GM12878 (cell line): ENCODE measurements at regions not wholly inside any gene's neighbourhood (a gene's known extent, or its start where the extent isn't known, plus 50 kb on each side); places are given as distances from the start of the nearest gene placed in this dataset. TPM values are rescaled to one million over a fixed set of nuclear protein-coding genes. Genes with fewer than 3 reads are reported as not detected.
"Not testable (repeated sequence)": the region's sequence is repeated elsewhere in the genome, so short reads cannot be mapped to it uniquely, and the experiment has no call there.

Source experiments
- ATAC-seq: fragments of 200-7000 bp; cut with Tn5 transposase; 3 replicates; pipeline ENCODE4 v1.9.1; 2020; ENCODE audit warnings: mild to moderate bottlenecking, moderate library complexity
- BruUV-seq: library from RNA; stranded (reverse); fragments of 400-500 nt; replicated peaks from 2 replicates; lab custom pipeline; 2021; lab: Mats Ljungman, UMichigan
- CTCF ChIA-PET: fragments of 300-600 bp; sonication (Branson Sonifier 250); formaldehyde crosslinking; extraction: SDS; loops from one replicate; lab custom pipeline; 2021; ENCODE audit warnings: inconsistent platforms; lab: Yijun Ruan, JAX
- POLR2A ChIA-PET: fragments of 350-600 bp; formaldehyde crosslinking; extraction: SDS; loops from one replicate; lab custom pipeline; 2021; ENCODE audit warnings: inconsistent platforms; lab: Charles Lee
- RAD21 ChIA-PET: fragments of 300-600 bp; sonication (Branson Sonifier 250); formaldehyde crosslinking; loops from one replicate; lab custom pipeline; 2023; ENCODE audit warnings: antibody characterized with exemption; ENCODE audit not compliant: unreplicated experiment; lab: Charles Lee
- SMC1A ChIA-PET: fragments of 300-600 bp; sonication (Branson Sonifier 250); formaldehyde crosslinking; loops from one replicate; lab custom pipeline; 2023; ENCODE audit not compliant: unreplicated experiment, uncharacterized antibody; lab: Charles Lee
- DNase-seq: peaks from one replicate; pipeline ENCODE4 v3.0.0-alpha.2; 2011; ENCODE audit warnings: low read depth, low spot score
- FAIRE-seq: peaks from 3 replicates; lab custom pipeline; 2011; peaks lifted over from hg19 to GRCh38; lab: Jason Lieb, UNC
- H2AFZ ChIP-seq: 2 replicates; pipeline ENCODE4 v1.6.0; 2011; ENCODE audit warnings: low read depth, low read length, control low read depth; ENCODE audit not compliant: control insufficient read depth
- H3K27ac ChIP-seq: 2 replicates; pipeline ENCODE4 v1.5.1; 2011; ENCODE audit warnings: control low read depth; ENCODE audit not compliant: control insufficient read depth, insufficient read depth
- H3K27me3 ChIP-seq, 2 experiments: replicated peaks in 1 of 2; 2 replicates each; pipeline versions ENCODE4 v1.6.0 to v1.6.1; 2011; ENCODE audit warnings: low read length in 1 of 2; ENCODE audit not compliant: control insufficient read depth in 2 of 2, insufficient read depth in 2 of 2
- H3K36me3 ChIP-seq, 2 experiments: 2 replicates each; pipeline ENCODE4 v1.5.1; 2011; ENCODE audit warnings: low read length in 1 of 2; ENCODE audit not compliant: control insufficient read depth in 2 of 2, insufficient read depth in 2 of 2
- H3K4me1 ChIP-seq: 2 replicates; pipeline ENCODE4 v1.6.1; 2011; ENCODE audit warnings: mild to moderate bottlenecking, low read length, moderate library complexity, mixed read lengths; ENCODE audit not compliant: control insufficient read depth, insufficient read depth
- H3K4me2 ChIP-seq: 2 replicates; pipeline ENCODE4 v1.6.0; 2011; ENCODE audit warnings: control low read depth; ENCODE audit not compliant: control insufficient read depth, insufficient read depth
- H3K4me3 ChIP-seq: fragments of 200-600 bp; sonication (generic); 2 replicates; pipeline ENCODE4 v1.5.1; 2016
- H3K79me2 ChIP-seq: 2 replicates; pipeline ENCODE4 v1.6.0; 2011; ENCODE audit warnings: low read length; ENCODE audit not compliant: control insufficient read depth, insufficient read depth
- H3K9ac ChIP-seq: 2 replicates; pipeline ENCODE4 v1.8.0; 2011; ENCODE audit warnings: low read length, control low read depth, mixed read lengths; ENCODE audit not compliant: control insufficient read depth, insufficient read depth
- H3K9me3 ChIP-seq: replicated peaks from 3 replicates; pipeline ENCODE4 v1.5.1; 2011; ENCODE audit warnings: mild to moderate bottlenecking, low read length; ENCODE audit not compliant: control insufficient read depth, insufficient read depth
- H4K20me1 ChIP-seq: 2 replicates; pipeline ENCODE4 v1.6.0; 2011; ENCODE audit not compliant: control insufficient read depth, insufficient read depth
- WGBS: methylation state at CpG from one replicate; pipeline ENCODE4 v1.1.6; 2016; ENCODE audit warnings: low lambda C conversion rate; ENCODE audit not compliant: insufficient replicate concordance, insufficient coverage; ENCODE audit errors: missing lambda C conversion rate; 5-methylcytosine and 5-hydroxymethylcytosine counted together
- in situ Hi-C: fragments of 300-500 bp; cut with MboI; formaldehyde crosslinking; loops from 9 replicates; pipeline ENCODE4 v1.14.3; 2018; ENCODE audit warnings: mixed read lengths
- intact Hi-C: fragments of 100-400 bp; cut with micrococcal nuclease; formaldehyde crosslinking; loops from one replicate; pipeline ENCODE4 v1.14.2; 2022; ENCODE audit not compliant: unreplicated experiment
- small RNA-seq: library from RNA; depleted of rRNA; stranded (forward); fragments of <200 nt; gene quantifications from one replicate; pipeline ENCODE3, GENCODE V24; 2014

- H3K27ac ChIP-seq, DNase-seq, H3K27me3 ChIP-seq, H3K36me3 ChIP-seq, ATAC-seq, H3K4me1 ChIP-seq, in situ Hi-C loops, H3K4me2 ChIP-seq, H3K79me2 ChIP-seq, FAIRE-seq, H3K9ac ChIP-seq, BruUV-seq, H3K4me3 ChIP-seq, SMC1A ChIA-PET, RAD21 ChIA-PET, H2AFZ ChIP-seq, intact Hi-C loops, H4K20me1 ChIP-seq, CTCF ChIA-PET, POLR2A ChIA-PET, H3K9me3 ChIP-seq: not testable (repeated sequence)
- WGBS, result no CpG with 5 or more reads among the region's 4 CpGs
Observed at GRCh38 chr1:146281522-146281921, 52.7 kb upstream of the NOTCH2NLA start.

DNA sequence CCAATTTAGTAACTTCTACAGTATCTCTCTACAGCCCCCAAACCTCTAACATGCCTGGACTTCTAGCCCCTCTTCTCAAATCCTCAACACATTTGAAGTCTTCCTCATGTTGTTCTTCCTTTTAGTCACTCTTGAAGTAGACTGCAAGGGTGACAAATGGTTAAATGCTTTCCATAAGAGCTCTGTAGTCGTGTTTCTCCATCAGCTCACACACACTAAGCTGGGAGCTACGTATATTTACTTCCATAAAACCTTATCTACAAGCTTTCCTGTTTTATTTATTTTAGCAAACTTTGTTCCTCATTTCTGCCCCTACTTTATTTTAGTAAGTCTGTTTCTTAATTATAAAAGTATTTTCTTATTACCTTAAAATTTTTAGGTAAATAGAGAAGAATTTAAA, 49.9 kb upstream of the NOTCH2NLA start:
- FAIRE-seq, SMC1A ChIA-PET, H3K79me2 ChIP-seq, POLR2A ChIA-PET, H2AFZ ChIP-seq, H3K9ac ChIP-seq, H3K4me2 ChIP-seq, CTCF ChIA-PET, BruUV-seq, intact Hi-C loops, H3K4me1 ChIP-seq, ATAC-seq, H3K4me3 ChIP-seq, H4K20me1 ChIP-seq, DNase-seq, H3K9me3 ChIP-seq, H3K36me3 ChIP-seq, in situ Hi-C loops, H3K27ac ChIP-seq, RAD21 ChIA-PET, H3K27me3 ChIP-seq: not testable (repeated sequence)
- WGBS, result no CpG with 5 or more reads among the region's 2 CpGs

Small RNA genes in the stretch of these regions (small RNA-seq; reads per million reads assigned to genes)
- gene RF00003, result 14.6 reads per million, percentile 96 among the genes with 10 or more reads in this experiment
- not detected for gene RF00619
- not detected for gene RNA5SP536
- not detected for gene RNU6-1071P
